NB4 (cell line): ENCODE measurements at regions not wholly inside any gene's neighbourhood (a gene's known extent, or its start where the extent isn't known, plus 50 kb on each side); places are given as distances from the start of the nearest gene placed in this dataset.
A peak's percentile ranks its signal among the peaks of the same experiment; 100 is the strongest.

Experiments used
- DNase-seq: peaks from one replicate; pipeline ENCODE4 v3.0.0; 2010; ENCODE audit warnings: low read depth
- H3K4me3 ChIP-seq: one replicate; pipeline ENCODE4 v1.5.1; 2011; ENCODE audit warnings: mild to moderate bottlenecking, low read depth, low read length, moderate library complexity
- MAX ChIP-seq: IDR thresholded peaks from 2 replicates; pipeline ENCODE4 v1.6.1; 2011; ENCODE audit warnings: low read depth, low read length
- MYC ChIP-seq: IDR thresholded peaks from 2 replicates; pipeline ENCODE4 v1.6.1; 2011; ENCODE audit warnings: low read depth, low read length
- POLR2A ChIP-seq: IDR thresholded peaks from 2 replicates; pipeline ENCODE4 v1.6.1; 2011; ENCODE audit warnings: mild to moderate bottlenecking; ENCODE audit not compliant: insufficient read length; ENCODE audit errors: extremely low read depth
- TF ChIP-seq, protein P1 (sequence below): IDR thresholded peaks from one replicate; pipeline ENCODE4 v1.5.1; 2012; ENCODE audit warnings: low read depth, low read length

- peak; percentile 4 for DNase-seq
- TF ChIP-seq MAX = no peak
- TF ChIP-seq POLR2A = no peak
- no peak for TF ChIP-seq MYC
- TF ChIP-seq, protein P1, sequence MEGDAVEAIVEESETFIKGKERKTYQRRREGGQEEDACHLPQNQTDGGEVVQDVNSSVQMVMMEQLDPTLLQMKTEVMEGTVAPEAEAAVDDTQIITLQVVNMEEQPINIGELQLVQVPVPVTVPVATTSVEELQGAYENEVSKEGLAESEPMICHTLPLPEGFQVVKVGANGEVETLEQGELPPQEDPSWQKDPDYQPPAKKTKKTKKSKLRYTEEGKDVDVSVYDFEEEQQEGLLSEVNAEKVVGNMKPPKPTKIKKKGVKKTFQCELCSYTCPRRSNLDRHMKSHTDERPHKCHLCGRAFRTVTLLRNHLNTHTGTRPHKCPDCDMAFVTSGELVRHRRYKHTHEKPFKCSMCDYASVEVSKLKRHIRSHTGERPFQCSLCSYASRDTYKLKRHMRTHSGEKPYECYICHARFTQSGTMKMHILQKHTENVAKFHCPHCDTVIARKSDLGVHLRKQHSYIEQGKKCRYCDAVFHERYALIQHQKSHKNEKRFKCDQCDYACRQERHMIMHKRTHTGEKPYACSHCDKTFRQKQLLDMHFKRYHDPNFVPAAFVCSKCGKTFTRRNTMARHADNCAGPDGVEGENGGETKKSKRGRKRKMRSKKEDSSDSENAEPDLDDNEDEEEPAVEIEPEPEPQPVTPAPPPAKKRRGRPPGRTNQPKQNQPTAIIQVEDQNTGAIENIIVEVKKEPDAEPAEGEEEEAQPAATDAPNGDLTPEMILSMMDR = no peak
These were observed 259.5 kb downstream of the EPHA4 start for GRCh38 chr2:221312634-221313033.

DNA sequence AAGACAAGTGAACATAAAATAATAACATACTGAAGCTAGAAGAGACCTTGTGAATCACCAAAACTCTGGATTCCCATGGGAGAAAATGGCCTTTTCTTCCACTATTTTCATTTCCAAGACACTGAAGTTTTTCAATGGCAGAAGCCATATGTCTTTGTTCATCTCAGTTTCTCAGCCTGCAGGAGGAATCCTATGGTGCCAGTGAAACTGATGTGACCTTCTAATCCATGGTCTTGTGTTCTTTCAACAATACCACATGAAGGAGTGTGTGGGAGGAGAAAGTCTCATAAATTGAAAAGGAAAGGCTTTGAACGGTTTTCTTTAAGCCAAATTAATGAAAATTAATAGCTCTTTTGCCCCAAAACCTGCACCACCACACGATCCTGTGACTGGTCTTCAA lies 257.3 kb downstream of the EPHA4 start:
- no peak for DNase-seq
- H3K4me3 ChIP-seq = no peak overlapping the region
- TF ChIP-seq MAX = no peak
- TF ChIP-seq MYC = no peak
- TF ChIP-seq, protein P1 = no peak
- no peak for TF ChIP-seq POLR2A

More at GRCh38 chr2:221312634-221313033, 259.5 kb downstream of the EPHA4 start:
- H3K4me3 ChIP-seq = no peak overlapping the region

GRCh38 chr2:221318376-221319130 lies 253.6 kb downstream of the EPHA4 start:
- DNase-seq = no peak
- H3K4me3 ChIP-seq = no peak overlapping the region
- no peak for TF ChIP-seq POLR2A
- TF ChIP-seq MYC = no peak
- TF ChIP-seq, protein P1 = no peak
- no peak for TF ChIP-seq MAX

- no peak for DNase-seq
- TF ChIP-seq MYC (no peak), MAX (no peak), POLR2A (no peak)
- TF ChIP-seq, protein P1 = no peak
- no peak overlapping the region for H3K4me3 ChIP-seq
These were observed 249.4 kb downstream of the EPHA4 start for GRCh38 chr2:221322741-221323140.

DNA sequence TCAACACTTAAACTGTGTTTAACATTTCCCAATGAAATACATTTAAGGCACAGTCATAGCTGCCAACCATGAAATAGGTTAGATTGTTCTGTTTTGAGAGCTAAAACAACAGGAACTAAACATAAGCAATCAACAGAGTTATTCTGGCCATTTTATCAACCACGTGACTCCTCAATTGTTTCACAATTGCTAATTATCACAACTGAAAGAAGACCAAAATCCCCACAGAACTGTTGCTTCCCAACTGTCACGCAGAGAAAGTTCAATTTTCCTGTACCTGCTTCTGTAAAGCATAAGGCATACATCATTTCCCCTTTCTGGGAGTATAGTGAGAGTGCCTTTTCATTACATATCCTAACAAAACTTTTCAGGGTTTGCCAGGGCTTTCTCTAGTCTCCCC lies 248.6 kb downstream of the EPHA4 start:
- no peak for TF ChIP-seq POLR2A
- no peak for TF ChIP-seq MAX
- TF ChIP-seq MYC = no peak
- TF ChIP-seq, protein P1 = no peak
- no peak overlapping the region for H3K4me3 ChIP-seq
- DNase-seq = no peak
